LNCaP clone FGC (cell line): ENCODE measurements at regions not wholly inside any gene's neighbourhood (a gene's known extent, or its start where the extent isn't known, plus 50 kb on each side); places are given as distances from the start of the nearest gene placed in this dataset.

Experiments used
- DNase-seq: peaks from one replicate; pipeline ENCODE4 v3.0.0-alpha.2; 2011; ENCODE audit warnings: low read depth
- H3K4me3 ChIP-seq: 2 replicates; pipeline ENCODE4 v1.5.1; 2011; ENCODE audit warnings: mild to moderate bottlenecking, low read depth, low read length, control low read depth
- CTCF ChIP-seq: IDR thresholded peaks from 2 replicates; pipeline ENCODE4 v1.5.1; 2012; ENCODE audit warnings: mild to moderate bottlenecking; ENCODE audit not compliant: control insufficient read depth, insufficient read depth; ENCODE audit errors: extremely low read depth

DNA sequence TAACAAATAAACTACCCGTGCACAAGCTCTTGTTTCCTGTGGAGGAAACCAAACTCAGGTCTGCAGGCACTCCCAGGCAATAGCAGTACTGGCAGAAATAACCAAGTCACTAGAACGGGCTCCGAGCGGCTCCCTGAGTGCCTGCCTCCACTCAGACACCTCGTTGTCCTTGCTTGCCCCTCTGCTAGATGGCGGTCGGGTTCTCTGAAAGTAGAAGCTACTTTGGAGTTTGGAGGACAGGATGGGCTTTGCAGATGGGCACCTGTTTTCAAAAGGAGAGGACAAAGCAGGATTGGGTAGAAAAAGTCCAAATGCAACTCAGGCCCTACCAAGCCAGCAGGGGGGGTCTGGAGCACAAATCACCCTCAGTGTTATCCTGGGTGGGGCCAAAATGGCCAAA is 136.4 kb downstream of the LRRC30 start:
- DNase-seq, result no peak
- no peak for TF ChIP-seq CTCF
- H3K4me3 ChIP-seq, result no peak overlapping the region

DNA sequence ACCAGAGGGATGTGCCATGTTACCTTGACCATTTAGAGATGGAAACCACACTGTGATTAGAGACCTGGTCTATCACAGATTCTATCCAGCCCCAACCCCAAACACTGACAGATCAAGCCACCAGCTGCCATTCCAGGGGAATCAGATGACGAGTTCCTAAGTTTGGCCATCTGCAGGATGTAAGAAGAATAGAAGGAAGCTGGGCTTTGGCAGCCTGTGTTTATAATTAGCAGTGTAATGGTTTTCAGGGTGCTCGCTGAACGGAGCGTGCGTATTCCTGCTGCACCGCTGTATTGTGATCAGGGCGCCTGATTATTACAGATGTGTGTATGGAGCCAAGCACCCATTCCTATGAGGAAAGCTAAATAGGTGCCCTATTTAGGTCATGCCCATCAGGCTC is 138.1 kb downstream of the LRRC30 start:
- no peak for DNase-seq
- no peak overlapping the region for H3K4me3 ChIP-seq
- TF ChIP-seq CTCF, result no peak

- no peak overlapping the region for H3K4me3 ChIP-seq
- no peak for TF ChIP-seq CTCF
- no peak for DNase-seq
Observed at GRCh38 chr18:7370375-7370774, 139.5 kb downstream of the LRRC30 start.

GRCh38 chr18:7370802-7371201 is 139.9 kb downstream of the LRRC30 start:
- H3K4me3 ChIP-seq, result no peak overlapping the region
- DNase-seq, result no peak
- TF ChIP-seq CTCF, result no peak

DNA sequence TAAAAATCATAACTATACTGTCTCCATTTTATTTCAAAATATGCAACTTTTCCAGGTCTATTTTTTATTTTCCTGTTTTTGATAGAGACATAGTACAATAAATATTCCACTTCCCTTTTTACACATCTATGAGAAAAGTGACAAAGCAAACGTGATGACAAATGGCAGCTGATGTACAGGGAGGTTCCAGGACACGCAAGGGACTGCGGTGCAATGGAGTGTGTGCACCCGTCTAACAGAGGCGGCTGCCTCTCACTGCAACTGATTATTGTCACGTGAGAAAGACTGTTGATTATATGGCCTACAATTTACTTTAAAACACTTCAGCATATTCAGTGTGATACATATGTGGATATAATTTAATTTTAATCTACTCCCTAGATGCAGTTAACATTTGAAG is 142.6 kb downstream of the LRRC30 start:
- no peak for DNase-seq
- TF ChIP-seq CTCF, result no peak
- H3K4me3 ChIP-seq, result no peak overlapping the region

- DNase-seq, result no peak
- no peak for TF ChIP-seq CTCF
- no peak overlapping the region for H3K4me3 ChIP-seq
Observed at GRCh38 chr18:7381307-7381706, 150.4 kb downstream of the LRRC30 start.

DNA sequence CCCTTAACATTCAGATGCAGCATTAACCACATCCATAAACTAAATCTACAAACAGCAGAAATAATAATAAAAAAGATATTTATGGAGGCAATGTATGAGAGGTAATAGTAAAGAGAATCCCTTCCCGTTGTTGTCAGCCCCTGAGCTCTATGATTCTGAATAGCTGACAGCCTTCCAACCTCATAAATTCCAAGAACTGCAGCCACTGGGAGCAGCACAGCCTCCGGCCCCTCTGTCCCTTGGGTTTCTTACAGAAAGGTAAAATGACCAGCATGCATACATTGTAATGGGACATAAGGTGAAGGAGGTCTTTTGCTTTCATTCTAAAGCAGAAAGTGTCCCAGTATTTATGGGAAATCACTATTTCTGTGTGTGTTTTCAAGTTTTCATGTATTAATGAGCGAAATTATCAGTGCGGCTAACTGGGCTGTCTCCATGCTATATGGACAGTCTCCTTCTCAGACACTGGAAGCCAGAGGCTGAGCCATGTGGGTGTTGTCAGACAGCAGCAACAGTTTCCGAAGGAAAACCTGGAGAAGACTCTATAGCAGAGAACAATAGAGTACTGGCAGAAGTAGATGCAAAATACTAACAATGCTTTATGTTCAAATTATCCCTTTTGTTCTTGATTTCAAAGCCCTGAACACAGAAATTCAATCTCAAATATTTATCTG is 151.6 kb downstream of the LRRC30 start:
- no peak for DNase-seq
- H3K4me3 ChIP-seq, result no peak overlapping the region
- no peak for TF ChIP-seq CTCF
